ENCODE measurements at regions not wholly inside any gene's neighbourhood (a gene's known extent, or its start where the extent isn't known, plus 50 kb on each side); places are given as distances from the start of the nearest gene placed in this dataset.

DNA sequence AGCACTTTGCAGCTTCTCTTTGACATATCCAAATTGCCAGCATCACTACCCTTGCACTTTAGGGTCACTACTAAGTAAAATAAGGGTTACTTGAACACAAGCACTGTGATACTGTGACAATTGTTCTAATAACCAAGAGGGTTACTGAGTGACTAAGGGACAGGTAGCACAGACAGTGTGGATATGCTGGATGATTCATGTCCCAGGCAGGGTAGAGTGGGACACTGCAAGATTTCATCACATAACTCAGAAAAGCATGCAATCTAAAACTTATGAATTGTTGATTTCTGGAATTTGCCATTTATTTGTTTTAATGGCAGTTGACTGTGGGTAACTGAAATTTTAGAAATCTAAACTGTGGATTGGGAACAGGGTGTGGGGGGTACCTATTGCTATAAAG is 218.8 kb downstream of the KITLG start:
- Histone ChIP-seq H3K27me3 (ENCODE audit: insufficient read depth, low read length, poor library complexity, severe bottlenecking) (no peaks in the 10 kb centered on the region), H3K9me3 (ENCODE audit: insufficient read depth, low read depth, low read length) (no peaks in the 10 kb centered on the region), H3K79me2 (ENCODE audit: insufficient read depth, low read length) (no peaks in the 10 kb centered on the region), H4K20me1 (ENCODE audit: insufficient read depth, low read length, poor library complexity, severe bottlenecking) (no peaks in the 10 kb centered on the region), H3K4me2 (ENCODE audit: low read depth, low read length, poor library complexity, severe bottlenecking) (no peak overlapping the region), H2AFZ (ENCODE audit: low read length) (no peak overlapping the region), H3K9me2 (replicated peaks; ENCODE audit: low read depth, low read length) (no peaks in the 10 kb centered on the region), H3K4me3 (ENCODE audit: low read length, poor library complexity, severe bottlenecking) (no peak overlapping the region), H3F3A (ENCODE audit: low read depth) (no peaks in the 10 kb centered on the region), H3K4me1 (ENCODE audit: insufficient read depth, low read length, poor library complexity, severe bottlenecking) (no peaks in the 10 kb centered on the region), H3K36me3 (ENCODE audit: insufficient read depth, low read length) (no peaks in the 10 kb centered on the region), H3K9ac (ENCODE audit: low read depth, low read length, poor library complexity, severe bottlenecking) (no peak overlapping the region)
- TF ChIP-seq EZH2phosphoT487 (IDR thresholded peaks at IDR 0.05; ENCODE audit: borderline replicate concordance) (no peak), CTCF (conservative IDR thresholded peaks at IDR 0.05; ENCODE audit: low read length) (no peak)

DNA sequence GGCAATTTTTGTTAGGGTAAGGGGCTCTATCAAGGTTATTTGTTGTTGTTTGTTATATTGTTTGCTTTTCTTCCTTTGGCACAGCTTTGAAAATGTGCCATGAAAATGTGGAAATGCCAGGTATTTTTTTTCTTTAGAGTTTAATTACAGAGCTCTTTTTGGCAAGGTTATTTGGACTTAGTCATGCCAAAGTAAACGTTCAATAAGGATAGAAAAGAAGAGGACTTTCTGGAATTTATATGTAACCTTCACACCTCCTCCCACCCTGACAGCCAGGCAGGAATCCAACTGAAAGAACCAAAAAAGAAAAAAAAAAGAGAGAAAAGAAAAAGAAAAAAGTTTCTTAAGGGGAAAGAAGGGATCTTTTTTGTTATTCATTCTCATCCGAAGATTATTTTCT is 217.8 kb downstream of the KITLG start:
- Histone ChIP-seq H2AFZ (ENCODE audit: low read length) (no peak overlapping the region), H3K79me2 (ENCODE audit: insufficient read depth, low read length) (no peaks in the 10 kb centered on the region), H3F3A (ENCODE audit: low read depth) (no peaks in the 10 kb centered on the region), H3K4me3 (ENCODE audit: low read length, poor library complexity, severe bottlenecking) (no peak overlapping the region), H3K4me1 (ENCODE audit: insufficient read depth, low read length, poor library complexity, severe bottlenecking) (no peaks in the 10 kb centered on the region), H3K36me3 (ENCODE audit: insufficient read depth, low read length) (no peaks in the 10 kb centered on the region), H3K9me2 (replicated peaks; ENCODE audit: low read depth, low read length) (no peaks in the 10 kb centered on the region), H3K4me2 (ENCODE audit: low read depth, low read length, poor library complexity, severe bottlenecking) (no peak overlapping the region), H3K9ac (ENCODE audit: low read depth, low read length, poor library complexity, severe bottlenecking) (no peak overlapping the region), H4K20me1 (ENCODE audit: insufficient read depth, low read length, poor library complexity, severe bottlenecking) (no peaks in the 10 kb centered on the region), H3K27me3 (ENCODE audit: insufficient read depth, low read length, poor library complexity, severe bottlenecking) (no peaks in the 10 kb centered on the region), H3K9me3 (ENCODE audit: insufficient read depth, low read depth, low read length) (no peaks in the 10 kb centered on the region)
- TF ChIP-seq CTCF (conservative IDR thresholded peaks at IDR 0.05; ENCODE audit: low read length) (no peak), EZH2phosphoT487 (IDR thresholded peaks at IDR 0.05; ENCODE audit: borderline replicate concordance) (no peak)

DNA sequence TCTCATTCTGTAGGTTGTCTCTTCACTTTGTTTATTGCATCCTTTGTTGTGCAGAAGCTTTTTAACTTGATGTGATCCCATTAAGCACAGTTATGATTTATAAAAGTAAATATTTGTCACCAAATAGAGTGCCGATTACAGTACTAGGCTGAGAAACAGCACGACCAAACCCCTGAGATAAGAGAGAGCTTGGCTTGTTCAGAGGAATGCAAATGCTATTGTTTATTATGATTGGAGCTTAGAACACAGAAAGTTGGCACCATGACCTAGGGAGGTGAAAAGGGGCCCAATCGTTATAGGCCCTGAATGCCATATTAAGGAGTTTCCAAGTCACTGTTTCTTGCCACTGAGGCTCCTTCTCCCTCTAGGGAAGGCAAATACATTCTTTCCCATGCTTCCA is 214.9 kb downstream of the KITLG start:
- Histone ChIP-seq H4K20me1 (ENCODE audit: insufficient read depth, low read length, poor library complexity, severe bottlenecking) (no peaks in the 10 kb centered on the region), H3K4me3 (ENCODE audit: low read length, poor library complexity, severe bottlenecking) (no peak overlapping the region), H2AFZ (ENCODE audit: low read length) (no peak overlapping the region), H3K9me3 (ENCODE audit: insufficient read depth, low read depth, low read length) (no peaks in the 10 kb centered on the region), H3K79me2 (ENCODE audit: insufficient read depth, low read length) (no peaks in the 10 kb centered on the region), H3F3A (ENCODE audit: low read depth) (no peaks in the 10 kb centered on the region), H3K9ac (ENCODE audit: low read depth, low read length, poor library complexity, severe bottlenecking) (no peak overlapping the region), H3K4me2 (ENCODE audit: low read depth, low read length, poor library complexity, severe bottlenecking) (no peak overlapping the region), H3K9me2 (replicated peaks; ENCODE audit: low read depth, low read length) (no peaks in the 10 kb centered on the region), H3K27me3 (ENCODE audit: insufficient read depth, low read length, poor library complexity, severe bottlenecking) (no peaks in the 10 kb centered on the region), H3K4me1 (ENCODE audit: insufficient read depth, low read length, poor library complexity, severe bottlenecking) (no peaks in the 10 kb centered on the region), H3K36me3 (ENCODE audit: insufficient read depth, low read length) (no peaks in the 10 kb centered on the region)
- TF ChIP-seq CTCF (conservative IDR thresholded peaks at IDR 0.05; ENCODE audit: low read length) (no peak), EZH2phosphoT487 (IDR thresholded peaks at IDR 0.05; ENCODE audit: borderline replicate concordance) (no peak)
